NOMO-1 treated with DMSO at 0.1 percent for 48 hours (cell line): ENCODE measurements at regions not wholly inside any gene's neighbourhood (a gene's known extent, or its start where the extent isn't known, plus 50 kb on each side); places are given as distances from the start of the nearest gene placed in this dataset.
A peak's percentile ranks its signal among the peaks of the same experiment; 100 is the strongest.

Experiments
- DNase-seq: peaks from one replicate; lab custom pipeline; 2025; ENCODE audit not compliant: unreplicated experiment; lab: John Stamatoyannopoulos, UW

GRCh38 chr2:88283886-88284592, 113.9 kb downstream of the THNSL2 start:
- DNase-seq: no peak

DNA sequence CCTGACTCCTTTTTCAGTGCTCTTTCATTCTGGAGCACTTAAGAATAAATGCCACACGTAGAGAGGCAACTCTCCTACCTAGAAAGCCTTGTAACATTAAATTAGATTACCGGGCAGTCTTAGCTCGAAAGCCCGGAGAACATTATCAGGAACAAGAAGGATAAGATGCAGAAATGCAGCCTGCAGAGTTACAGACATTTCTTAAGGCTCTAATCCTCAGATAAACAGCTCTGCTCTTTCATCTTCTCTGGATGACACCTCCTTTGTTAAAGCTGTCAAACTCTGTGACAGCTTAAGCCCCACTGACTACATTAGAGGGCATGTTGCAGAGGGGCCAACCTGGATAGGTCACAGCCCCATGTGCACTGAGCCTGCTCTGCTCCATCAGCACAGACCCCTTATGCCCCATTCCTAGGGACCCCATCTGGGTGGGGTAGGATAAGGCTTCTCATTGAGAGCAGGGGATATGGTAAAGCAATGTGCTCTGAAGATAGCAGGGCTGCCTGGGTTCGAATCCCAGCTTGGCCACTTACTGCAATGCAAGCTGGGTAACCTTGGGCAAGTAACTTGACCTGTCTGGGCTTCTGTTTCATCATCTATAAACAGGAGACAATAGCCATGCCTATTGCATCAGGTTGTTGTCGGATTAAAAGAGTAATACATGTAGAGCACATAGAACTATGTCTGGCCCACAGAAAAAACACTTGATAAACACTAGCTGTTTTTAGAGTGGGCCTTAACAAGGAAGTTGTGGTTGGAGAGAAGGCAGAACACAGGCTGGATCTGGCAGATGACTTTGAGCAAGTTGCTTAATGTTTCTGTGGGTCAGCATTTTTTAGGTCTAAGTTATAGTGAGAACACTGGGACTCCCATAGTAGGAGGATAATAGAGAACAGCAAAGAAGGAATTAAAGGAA, 111.4 kb downstream of the THNSL2 start:
- DNase-seq: peak; percentile 91

- no peak for DNase-seq
These were observed 99.7 kb downstream of the THNSL2 start for GRCh38 chr2:88269836-88270235.

DNA sequence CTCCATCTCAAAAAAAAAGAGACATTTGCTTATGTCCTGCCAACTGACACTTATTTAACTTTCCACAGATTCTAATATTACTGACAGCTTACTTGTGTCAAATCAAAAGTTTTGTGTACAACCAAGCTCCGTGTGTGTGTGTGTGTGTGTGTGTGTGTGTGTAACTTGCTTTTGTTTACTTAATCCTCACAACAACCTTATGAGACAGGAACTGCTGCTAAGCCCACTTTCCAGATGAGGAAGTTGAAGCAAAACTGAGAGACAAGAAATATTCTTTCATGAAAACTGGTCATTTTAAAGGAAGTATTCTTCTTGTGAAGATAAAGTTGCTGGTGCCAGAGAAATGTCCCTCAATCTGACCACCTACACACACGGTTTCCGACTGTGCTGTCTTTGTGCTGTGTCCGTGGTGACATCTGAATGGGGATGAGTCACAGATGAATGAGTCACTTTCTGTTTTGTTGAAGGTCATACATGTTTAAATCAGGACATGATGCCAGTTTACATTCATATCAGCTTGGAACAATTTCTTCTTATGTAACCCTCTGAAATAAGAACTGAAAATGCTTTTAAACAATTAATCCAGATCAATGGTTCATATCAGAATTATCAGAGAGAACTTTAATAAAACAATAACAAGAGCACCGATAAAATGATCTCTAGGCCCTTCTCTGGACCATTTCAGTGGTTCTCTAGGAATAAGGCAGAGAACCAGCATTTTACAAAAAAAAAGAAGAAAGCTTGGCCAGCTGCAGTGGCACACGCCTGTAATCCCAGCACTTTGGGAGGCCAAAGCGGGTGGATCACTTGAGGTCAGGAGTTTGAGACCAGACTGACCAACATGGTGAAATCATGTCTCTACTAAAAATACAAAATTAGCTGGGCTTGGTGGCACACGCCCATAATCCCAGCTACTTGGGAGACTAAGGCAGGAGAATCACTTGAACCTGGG, 95.5 kb downstream of the THNSL2 start:
- peak; percentile 72 for DNase-seq

DNA sequence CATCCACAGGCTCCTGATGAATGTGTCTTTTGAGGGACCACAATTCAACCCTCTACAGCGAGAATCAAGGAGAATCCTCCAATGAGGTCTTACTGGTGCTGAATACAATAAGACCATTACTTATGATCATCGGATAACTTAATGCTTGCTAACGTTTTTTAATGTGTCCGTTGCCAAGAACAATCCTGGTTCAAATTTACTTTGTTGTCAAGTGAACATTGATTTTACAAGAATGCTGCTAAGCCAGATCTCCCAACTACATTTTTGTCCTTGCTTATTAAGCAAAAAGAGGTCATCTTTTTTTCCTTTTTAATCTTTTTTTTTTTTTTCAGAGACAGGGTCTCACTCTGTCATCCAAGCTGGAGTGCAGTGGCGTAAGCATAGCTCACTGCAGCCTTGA, 93.7 kb downstream of the THNSL2 start:
- no peak for DNase-seq

- no peak for DNase-seq
These were observed 91.6 kb downstream of the THNSL2 start for GRCh38 chr2:88261725-88262124.

GRCh38 chr2:88258208-88258607, 88.1 kb downstream of the THNSL2 start:
- DNase-seq: no peak

DNA sequence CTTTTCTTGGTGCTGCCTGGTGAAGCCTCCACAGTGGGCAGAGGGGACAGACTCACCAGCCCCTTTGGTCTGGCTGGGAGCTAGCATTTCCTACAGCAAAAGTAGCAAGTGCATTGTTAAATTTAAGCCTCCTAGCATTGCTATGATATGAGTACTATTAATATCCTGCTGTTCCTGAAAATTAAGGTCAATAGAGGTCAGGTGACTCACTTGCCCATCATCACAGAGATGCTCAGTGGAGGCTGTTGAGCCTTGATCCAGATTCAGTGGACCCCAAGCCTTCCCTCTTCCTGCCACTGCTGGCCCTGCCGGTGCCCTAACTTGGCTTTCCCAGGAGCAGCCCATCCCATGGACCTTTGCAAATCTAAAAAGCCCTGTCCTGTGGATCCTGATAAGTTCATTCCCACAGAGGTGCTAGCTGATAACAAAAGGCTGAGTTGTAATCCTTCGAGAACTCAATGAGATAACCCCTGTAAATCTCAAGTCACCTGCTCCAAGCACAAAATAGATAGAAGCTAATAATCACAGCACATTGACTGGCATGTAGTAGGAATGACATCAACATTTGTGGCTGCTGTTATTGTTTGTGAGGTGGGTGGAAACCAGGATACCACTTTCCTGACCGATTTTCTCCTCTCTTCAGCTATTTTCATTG, 84.4 kb downstream of the THNSL2 start:
- no peak for DNase-seq

DNA sequence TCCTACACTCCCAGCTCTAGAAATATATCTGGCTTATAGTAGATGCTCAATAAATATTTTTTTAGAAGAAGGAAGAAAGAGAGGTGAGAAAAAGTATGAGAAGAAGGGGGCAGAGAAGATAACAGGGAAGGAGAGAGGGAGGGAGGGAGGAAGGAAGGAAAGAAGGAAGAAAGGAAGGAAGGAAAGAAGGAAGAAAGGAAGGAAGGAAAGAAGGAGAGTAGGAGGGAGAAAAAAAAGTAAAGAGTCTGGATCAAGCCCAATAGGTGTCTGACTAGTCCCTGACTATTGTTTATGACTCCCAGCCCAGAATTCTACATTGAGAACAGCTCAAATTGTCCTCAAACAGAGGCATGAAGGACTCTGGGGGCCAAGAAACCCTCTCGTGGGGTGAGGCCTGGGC, 83.9 kb downstream of the THNSL2 start:
- no peak for DNase-seq

- DNase-seq: no peak
These were observed 83.2 kb downstream of the THNSL2 start for GRCh38 chr2:88253375-88253774.

GRCh38 chr2:88252646-88253045, 82.5 kb downstream of the THNSL2 start:
- no peak for DNase-seq

GRCh38 chr2:88252111-88252510, 82.0 kb downstream of the THNSL2 start:
- DNase-seq: no peak

- no peak for DNase-seq
These were observed 80.3 kb downstream of the THNSL2 start for GRCh38 chr2:88250404-88250803.

GRCh38 chr2:88248280-88248828, 78.2 kb downstream of the THNSL2 start:
- no peak for DNase-seq

DNA sequence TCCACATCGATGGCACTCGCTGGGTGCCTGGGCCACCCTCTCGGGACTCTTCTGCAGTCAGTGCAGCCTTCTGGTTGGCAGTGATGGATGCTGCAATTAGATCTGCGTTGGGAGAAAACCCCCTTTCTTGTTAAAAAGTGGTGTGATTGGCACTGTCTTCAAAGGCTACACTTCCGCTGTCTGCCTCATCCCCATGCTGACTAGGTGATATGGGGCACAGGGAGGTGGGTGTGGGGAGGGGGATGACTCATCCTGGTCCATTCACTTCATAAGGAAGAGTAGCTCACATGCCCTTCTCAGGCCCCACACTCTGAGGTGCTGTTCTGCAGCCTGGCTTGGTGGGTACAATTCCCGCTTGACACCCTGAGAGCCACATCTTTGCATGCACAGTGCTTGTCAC, 77.4 kb downstream of the THNSL2 start:
- DNase-seq: no peak

- no peak for DNase-seq
These were observed 75.0 kb downstream of the THNSL2 start for GRCh38 chr2:88245109-88245508.

- peak; percentile 28 for DNase-seq
These were observed 69.6 kb downstream of the THNSL2 start for GRCh38 chr2:88239781-88240180.

GRCh38 chr2:88236666-88237065, 66.5 kb downstream of the THNSL2 start:
- no peak for DNase-seq
